Activated T-helper 1 cell treated with anti-CD3 and anti-CD28 coated beads, Interleukin-12 subunit alpha, Interleukin-12 subunit beta, Interleukin-2, Interleukin-4 antibody, amounts not matched to agents 30 ng/mL and 10 ng/mL and 1 ng/mL, durations not matched to agents 14 hours and 24 hours and 36 hours (primary cell): ENCODE measurements at regions not wholly inside any gene's neighbourhood (a gene's known extent, or its start where the extent isn't known, plus 50 kb on each side); places are given as distances from the start of the nearest gene placed in this dataset.

Source experiments
- DNase-seq: peaks from one replicate; pipeline ENCODE4 v3.0.0; 2021; ENCODE audit warnings: low spot score
- H3K27ac Mint-ChIP-seq: one replicate; pipeline ENCODE4 v1.8.0; 2021; ENCODE audit warnings: mild to moderate bottlenecking, mixed read lengths
- H3K27me3 Mint-ChIP-seq: one replicate; pipeline ENCODE4 v1.8.0; 2022; ENCODE audit warnings: mild to moderate bottlenecking, moderate library complexity, mixed read lengths; ENCODE audit not compliant: insufficient read depth
- H3K36me3 Mint-ChIP-seq: one replicate; pipeline ENCODE4 v1.8.0; 2021; ENCODE audit warnings: low read depth, mixed read lengths
- H3K4me1 Mint-ChIP-seq: one replicate; pipeline ENCODE4 v1.8.0; 2021; ENCODE audit warnings: low read depth, mixed read lengths
- H3K4me3 Mint-ChIP-seq: one replicate; pipeline ENCODE4 v1.8.0; 2021; ENCODE audit warnings: mild to moderate bottlenecking, moderate library complexity, mixed read lengths
- H3K9me3 Mint-ChIP-seq: one replicate; pipeline ENCODE4 v1.8.0; 2021; ENCODE audit warnings: mixed read lengths
- intact Hi-C: fragments of 100-400 bp; cut with micrococcal nuclease; formaldehyde crosslinking; loops from one replicate; pipeline ENCODE4 v1.15.1; 2024

- intact Hi-C loops, result no loop called here
- H3K36me3 Mint-ChIP-seq, result no peaks in the 10 kb centered on the region
- H3K27me3 Mint-ChIP-seq, result peaks cover 4% of the 10 kb centered on the region
- H3K9me3 Mint-ChIP-seq, result no peaks in the 10 kb centered on the region
- DNase-seq, result no peak
- H3K27ac Mint-ChIP-seq, result no peak overlapping the region
- H3K4me3 Mint-ChIP-seq, result no peak overlapping the region
- no peaks in the 10 kb centered on the region for H3K4me1 Mint-ChIP-seq
Measured at GRCh38 chr9:79928661-79929223, 357.0 kb downstream of the TLE4 start.

DNA sequence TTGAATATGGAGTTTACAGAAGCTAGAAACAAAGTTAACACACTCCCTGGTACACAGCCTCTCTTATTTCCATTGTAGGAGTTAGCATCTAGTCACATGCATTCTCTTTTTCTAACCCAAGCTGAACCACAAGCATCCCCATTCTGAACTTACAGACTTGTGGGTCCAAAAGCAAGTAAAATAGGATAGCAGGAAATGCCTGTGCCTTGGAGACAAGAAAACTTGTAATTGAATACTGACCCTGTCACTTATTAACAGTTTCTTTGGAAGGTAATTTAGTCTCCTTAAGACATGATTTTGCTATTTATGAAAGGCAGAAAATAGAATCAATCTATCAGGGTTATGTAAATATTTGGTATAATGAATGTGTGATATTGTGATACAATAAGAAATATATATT lies 353.6 kb downstream of the TLE4 start:
- intact Hi-C loops, result no loop called here
- no peak for DNase-seq
- no peaks in the 10 kb centered on the region for H3K9me3 Mint-ChIP-seq

DNA sequence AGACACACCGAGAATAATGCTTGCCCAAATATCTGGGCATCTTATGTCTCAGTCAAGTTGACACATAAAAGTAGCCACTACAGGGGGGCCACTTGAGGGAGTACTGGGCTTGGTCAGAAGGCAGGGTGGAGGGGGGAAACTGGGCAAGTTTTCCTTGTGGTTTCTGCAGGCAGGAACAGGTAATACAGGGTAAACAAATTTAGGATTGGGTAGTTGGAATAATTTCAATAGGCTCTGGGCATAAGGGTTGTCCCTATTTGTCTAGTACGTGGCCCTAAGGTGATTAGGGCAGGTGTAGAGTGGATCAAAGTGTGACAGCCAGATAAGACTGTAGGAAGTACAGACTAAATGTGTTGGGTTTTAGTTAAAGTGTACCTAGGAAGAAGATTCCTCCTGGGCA lies 353.1 kb downstream of the TLE4 start:
- Mint-ChIP-seq H3K36me3 (no peaks in the 10 kb centered on the region), H3K27me3 (peaks cover 4% of the 10 kb centered on the region), H3K4me3 (no peak overlapping the region), H3K27ac (no peak overlapping the region), H3K9me3 (peaks cover 2% of the 10 kb centered on the region), H3K4me1 (no peaks in the 10 kb centered on the region)
- DNase-seq, result no peak
- intact Hi-C loops, result no loop called here

More for the DNA sequence above, 353.6 kb downstream of the TLE4 start:
- no peaks in the 10 kb centered on the region for H3K36me3 Mint-ChIP-seq
- H3K27ac Mint-ChIP-seq, result no peak overlapping the region
- H3K27me3 Mint-ChIP-seq, result peaks cover 4% of the 10 kb centered on the region
- no peak overlapping the region for H3K4me3 Mint-ChIP-seq
- no peaks in the 10 kb centered on the region for H3K4me1 Mint-ChIP-seq

DNA sequence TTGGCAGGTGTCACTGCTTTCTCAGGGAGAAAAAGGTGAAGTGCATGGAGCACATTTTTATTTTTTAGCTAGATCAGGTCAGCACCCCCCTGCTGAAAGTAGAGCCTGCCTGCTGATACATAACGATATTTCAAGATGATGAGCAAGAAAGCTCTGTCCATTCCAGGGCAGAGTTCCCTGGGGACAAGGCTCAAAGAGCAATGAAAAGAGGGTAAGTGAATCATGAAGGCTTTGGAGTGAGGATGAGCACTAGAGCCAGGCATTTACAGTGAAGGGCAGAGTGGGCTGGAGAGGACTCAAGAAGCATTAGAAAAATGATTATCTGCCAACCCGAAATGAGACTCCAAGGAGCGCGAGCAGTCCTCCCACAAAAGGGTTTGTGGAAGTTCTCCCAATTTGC lies 345.7 kb downstream of the TLE4 start:
- H3K4me1 Mint-ChIP-seq, result no peaks in the 10 kb centered on the region
- no peaks in the 10 kb centered on the region for H3K27me3 Mint-ChIP-seq
- H3K36me3 Mint-ChIP-seq, result no peaks in the 10 kb centered on the region
- no peak overlapping the region for H3K4me3 Mint-ChIP-seq
- peaks cover 3% of the 10 kb centered on the region for H3K9me3 Mint-ChIP-seq
- DNase-seq, result no peak
- H3K27ac Mint-ChIP-seq, result no peak overlapping the region
- intact Hi-C loops, result no loop called here

DNA sequence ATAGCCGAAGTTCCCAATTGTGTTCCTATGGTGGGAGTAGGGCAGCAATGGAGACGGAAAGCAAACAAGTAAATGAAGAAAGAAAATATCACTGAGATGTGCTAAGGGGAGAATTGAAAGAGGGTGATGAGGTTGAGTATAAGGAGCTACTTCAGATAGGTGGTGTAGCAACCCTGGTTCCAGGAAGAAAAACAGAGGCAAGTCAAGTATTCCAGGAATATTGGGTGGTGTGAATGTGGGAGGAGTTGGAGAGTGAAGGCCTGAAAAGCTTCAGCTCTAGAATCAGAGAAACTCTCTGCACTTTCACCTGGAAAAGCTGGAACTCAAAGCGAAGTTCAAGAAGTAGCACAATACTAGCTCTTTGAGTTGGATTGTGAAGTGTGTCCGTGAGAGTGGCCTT lies 342.1 kb downstream of the TLE4 start:
- no peaks in the 10 kb centered on the region for H3K9me3 Mint-ChIP-seq
- H3K36me3 Mint-ChIP-seq, result no peaks in the 10 kb centered on the region
- no peak overlapping the region for H3K27ac Mint-ChIP-seq
- no peaks in the 10 kb centered on the region for H3K4me1 Mint-ChIP-seq
- H3K27me3 Mint-ChIP-seq, result no peaks in the 10 kb centered on the region
- intact Hi-C loops, result no loop called here
- no peak overlapping the region for H3K4me3 Mint-ChIP-seq
- DNase-seq, result no peak

DNA sequence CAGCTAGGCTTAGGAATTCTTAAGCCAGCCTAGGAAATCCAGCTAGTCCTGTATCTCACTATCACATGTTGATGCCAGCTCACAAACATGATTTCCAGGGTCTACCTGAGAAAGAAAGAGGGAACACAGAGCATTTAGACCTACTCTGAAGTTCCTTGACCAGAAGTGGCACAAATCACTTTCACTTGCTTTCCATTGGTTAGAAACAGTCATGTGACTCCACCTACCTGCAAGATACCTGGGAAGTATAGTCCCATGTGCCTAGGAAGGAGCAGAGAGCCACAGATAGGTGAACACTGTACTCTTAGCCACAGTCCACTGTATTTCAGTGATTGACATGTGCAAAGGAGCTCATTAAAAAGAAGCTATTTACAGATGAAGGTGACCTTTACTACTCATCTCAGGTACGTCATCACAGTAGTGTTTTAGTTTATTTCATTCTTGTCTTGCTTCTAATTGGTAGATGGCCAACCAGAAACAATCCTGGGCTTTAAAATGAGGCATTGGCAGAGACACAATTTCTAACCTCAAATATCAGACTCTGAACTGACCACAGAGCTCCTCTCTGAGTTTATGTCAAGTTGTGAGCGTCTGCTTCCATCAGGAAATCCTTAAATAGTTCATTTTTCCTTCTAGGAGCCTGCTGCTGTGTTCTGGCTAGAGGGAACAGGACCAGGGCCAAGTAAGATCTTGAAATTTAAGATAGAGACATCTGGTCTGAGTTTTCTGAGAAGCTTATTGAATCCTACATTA lies 340.7 kb downstream of the TLE4 start:
- peaks cover 3% of the 10 kb centered on the region for H3K27me3 Mint-ChIP-seq
- DNase-seq, result no peak
- no peak overlapping the region for H3K4me3 Mint-ChIP-seq
- no peaks in the 10 kb centered on the region for H3K36me3 Mint-ChIP-seq
- H3K4me1 Mint-ChIP-seq, result no peaks in the 10 kb centered on the region
- no peaks in the 10 kb centered on the region for H3K9me3 Mint-ChIP-seq
- H3K27ac Mint-ChIP-seq, result no peak overlapping the region
- intact Hi-C loops, result no loop called here

GRCh38 chr9:79911724-79912123 lies 340.0 kb downstream of the TLE4 start:
- H3K36me3 Mint-ChIP-seq, result no peaks in the 10 kb centered on the region
- no peak overlapping the region for H3K4me3 Mint-ChIP-seq
- no peaks in the 10 kb centered on the region for H3K9me3 Mint-ChIP-seq
- no peak for DNase-seq
- H3K4me1 Mint-ChIP-seq, result no peaks in the 10 kb centered on the region
- H3K27ac Mint-ChIP-seq, result no peak overlapping the region
- intact Hi-C loops, result no loop called here
- H3K27me3 Mint-ChIP-seq, result peaks cover 3% of the 10 kb centered on the region

DNA sequence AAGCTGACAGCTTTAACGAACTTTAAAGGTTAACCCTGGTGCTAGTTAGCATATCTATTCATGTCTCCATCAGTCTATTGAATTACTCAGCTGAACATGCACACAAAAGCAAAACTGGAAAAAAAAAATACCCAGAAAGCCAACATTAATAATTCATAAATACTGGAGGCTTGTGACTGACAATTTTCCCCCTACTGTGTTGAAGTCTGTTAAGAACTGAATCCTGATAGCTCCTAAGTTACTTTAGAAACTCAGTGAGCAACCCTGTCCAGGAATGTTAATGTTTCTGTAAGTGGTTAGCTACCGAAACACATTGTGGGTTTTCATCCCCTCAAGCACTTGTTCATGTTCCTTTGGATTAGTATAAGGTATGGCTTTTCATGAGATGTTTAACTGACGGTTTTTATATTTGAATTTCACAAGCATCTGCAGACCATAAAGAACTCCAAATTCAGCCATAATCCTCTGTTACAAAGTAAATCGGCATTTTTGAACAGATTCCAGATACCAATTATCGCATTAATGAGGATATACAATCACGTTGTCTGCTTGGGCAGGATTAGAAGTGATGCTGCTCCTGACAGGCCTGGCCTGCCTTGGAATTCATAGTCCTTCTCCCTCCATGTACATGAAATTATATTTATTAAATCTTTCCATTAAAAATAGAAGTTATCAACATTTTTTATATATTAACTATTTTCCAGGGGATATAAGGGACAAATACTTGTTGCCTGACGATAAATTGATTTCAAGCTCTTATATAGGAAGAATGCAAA lies 331.2 kb downstream of the TLE4 start:
- Mint-ChIP-seq H3K4me3 (no peak overlapping the region), H3K27me3 (peaks cover 6% of the 10 kb centered on the region), H3K36me3 (no peaks in the 10 kb centered on the region), H3K4me1 (no peaks in the 10 kb centered on the region), H3K27ac (no peak overlapping the region), H3K9me3 (no peaks in the 10 kb centered on the region)
- intact Hi-C loops, result no loop called here
- DNase-seq, result no peak

DNA sequence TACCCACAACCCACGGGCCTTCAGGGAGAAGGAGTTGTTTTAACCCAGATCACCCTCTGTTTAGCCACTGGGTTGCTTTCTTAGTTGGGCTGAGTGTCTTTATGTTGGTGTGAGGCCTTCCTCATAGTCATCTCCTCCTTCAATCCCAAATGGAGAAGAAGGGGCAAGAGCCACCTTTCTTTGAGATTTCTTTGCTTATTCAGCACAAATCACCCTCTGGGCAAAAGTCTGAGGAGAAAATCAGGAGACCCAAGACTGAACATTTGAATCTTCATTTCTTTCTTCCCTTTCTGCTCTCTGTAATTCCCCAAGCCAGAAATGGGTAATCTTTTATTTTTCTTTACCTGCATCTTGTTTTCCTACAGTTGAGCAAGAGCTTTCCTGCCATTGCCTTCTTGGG lies 329.0 kb downstream of the TLE4 start:
- no peak for DNase-seq
- intact Hi-C loops, result no loop called here
- Mint-ChIP-seq H3K27me3 (no peaks in the 10 kb centered on the region), H3K36me3 (no peaks in the 10 kb centered on the region), H3K9me3 (no peaks in the 10 kb centered on the region), H3K27ac (no peak overlapping the region), H3K4me3 (no peak overlapping the region), H3K4me1 (no peaks in the 10 kb centered on the region)

GRCh38 chr9:79896390-79896980 lies 324.7 kb downstream of the TLE4 start:
- intact Hi-C loops, result no loop called here
- H3K4me3 Mint-ChIP-seq, result no peak overlapping the region
- H3K27ac Mint-ChIP-seq, result no peak overlapping the region
- H3K27me3 Mint-ChIP-seq, result peaks cover 6% of the 10 kb centered on the region
- no peaks in the 10 kb centered on the region for H3K36me3 Mint-ChIP-seq
- H3K4me1 Mint-ChIP-seq, result no peaks in the 10 kb centered on the region
- no peak for DNase-seq
- no peaks in the 10 kb centered on the region for H3K9me3 Mint-ChIP-seq

- DNase-seq, result no peak
- no peak overlapping the region for H3K4me3 Mint-ChIP-seq
- no peaks in the 10 kb centered on the region for H3K36me3 Mint-ChIP-seq
- no peaks in the 10 kb centered on the region for H3K4me1 Mint-ChIP-seq
- no peaks in the 10 kb centered on the region for H3K9me3 Mint-ChIP-seq
- H3K27ac Mint-ChIP-seq, result no peak overlapping the region
- intact Hi-C loops, result no loop called here
- H3K27me3 Mint-ChIP-seq, result peaks cover 6% of the 10 kb centered on the region
Measured at GRCh38 chr9:79895232-79895631, 323.5 kb downstream of the TLE4 start.

GRCh38 chr9:79889369-79889768 lies 317.6 kb downstream of the TLE4 start:
- intact Hi-C loops, result loop anchor here (10.0 kb wide), 1 partner anchor 315 kb away; the partner anchor contains the start of gene TLE4

More at GRCh38 chr9:79889369-79889768, 317.6 kb downstream of the TLE4 start:
- DNase-seq, result no peak
- H3K4me1 Mint-ChIP-seq, result peaks cover 12% of the 10 kb centered on the region
- no peak overlapping the region for H3K27ac Mint-ChIP-seq
- H3K4me3 Mint-ChIP-seq, result no peak overlapping the region
- H3K36me3 Mint-ChIP-seq, result no peaks in the 10 kb centered on the region
- H3K27me3 Mint-ChIP-seq, result peaks cover 6% of the 10 kb centered on the region
- H3K9me3 Mint-ChIP-seq, result no peaks in the 10 kb centered on the region
